Neutrophil (primary cell): ENCODE measurements at regions not wholly inside any gene's neighbourhood (a gene's known extent, or its start where the extent isn't known, plus 50 kb on each side); places are given as distances from the start of the nearest gene placed in this dataset.

Source experiments
- H3K27ac ChIP-seq: fragments of 200-600 bp; sonication (generic); 2 replicates; pipeline ENCODE4 v1.5.1; 2016; ENCODE audit warnings: mild to moderate bottlenecking, moderate library complexity
- H3K27me3 ChIP-seq: fragments of 200-600 bp; sonication (generic); 2 replicates; pipeline ENCODE4 v1.6.0; 2016; ENCODE audit warnings: mild to moderate bottlenecking
- H3K36me3 ChIP-seq: fragments of 200-600 bp; sonication (generic); 2 replicates; pipeline ENCODE4 v1.5.1; 2017
- H3K4me1 ChIP-seq, 2 experiments: fragments of 200-600 bp in 1 of 2; sonication (generic) in 1 of 2; 1 replicate in 1 of 2; 2 replicates in 1 of 2; pipeline versions ENCODE4 v1.5.1 to v1.6.1; 2013 to 2016; ENCODE audit warnings: low read depth in 1 of 2, low read length in 1 of 2, mild to moderate bottlenecking in 1 of 2, moderate library complexity in 1 of 2; ENCODE audit not compliant: control insufficient read depth in 1 of 2, insufficient read depth in 1 of 2
- H3K4me3 ChIP-seq, 2 experiments: fragments of 200-600 bp in 1 of 2; sonication (generic) in 1 of 2; 1 replicate in 1 of 2; 2 replicates in 1 of 2; pipeline ENCODE4 v1.5.1; 2013 to 2016; ENCODE audit warnings: low read depth in 1 of 2, low read length in 1 of 2, mild to moderate bottlenecking in 1 of 2, moderate library complexity in 1 of 2
- H3K9me3 ChIP-seq: fragments of 200-600 bp; sonication (generic); 2 replicates; pipeline ENCODE4 v1.5.1; 2016
- TF ChIP-seq, protein P1 (sequence below): fragments of 200-600 bp; sonication (generic); IDR thresholded peaks from 2 replicates; pipeline ENCODE4 v1.5.1; 2016; ENCODE audit warnings: antibody characterized with exemption

DNA sequence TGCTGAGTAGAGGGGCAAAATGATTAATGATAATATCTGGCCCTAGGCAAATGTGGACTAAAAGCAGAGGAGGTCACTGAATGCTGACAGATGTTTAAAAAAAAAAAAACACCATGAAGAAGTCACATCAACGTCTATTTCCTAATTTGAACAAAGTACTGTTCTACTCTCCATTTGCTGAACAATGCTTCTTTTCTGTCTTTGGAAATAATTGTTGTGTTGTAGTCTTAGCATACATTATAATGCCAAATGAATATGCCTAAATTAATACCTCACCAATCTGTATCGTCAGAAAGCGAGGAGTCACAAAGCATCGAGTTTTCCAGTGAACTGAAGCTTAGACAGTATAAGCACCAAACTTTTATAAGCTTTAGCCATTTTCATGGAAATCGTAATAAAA is 140.9 kb upstream of the JADE1 start:
- Histone ChIP-seq H3K4me3 (no peak overlapping the region), H3K27me3 (no peaks in the 10 kb centered on the region), H3K9me3 (no peaks in the 10 kb centered on the region), H3K36me3 (no peaks in the 10 kb centered on the region), H3K27ac (no peak overlapping the region), H3K4me1 (no peaks in the 10 kb centered on the region)
- TF ChIP-seq, protein P1, sequence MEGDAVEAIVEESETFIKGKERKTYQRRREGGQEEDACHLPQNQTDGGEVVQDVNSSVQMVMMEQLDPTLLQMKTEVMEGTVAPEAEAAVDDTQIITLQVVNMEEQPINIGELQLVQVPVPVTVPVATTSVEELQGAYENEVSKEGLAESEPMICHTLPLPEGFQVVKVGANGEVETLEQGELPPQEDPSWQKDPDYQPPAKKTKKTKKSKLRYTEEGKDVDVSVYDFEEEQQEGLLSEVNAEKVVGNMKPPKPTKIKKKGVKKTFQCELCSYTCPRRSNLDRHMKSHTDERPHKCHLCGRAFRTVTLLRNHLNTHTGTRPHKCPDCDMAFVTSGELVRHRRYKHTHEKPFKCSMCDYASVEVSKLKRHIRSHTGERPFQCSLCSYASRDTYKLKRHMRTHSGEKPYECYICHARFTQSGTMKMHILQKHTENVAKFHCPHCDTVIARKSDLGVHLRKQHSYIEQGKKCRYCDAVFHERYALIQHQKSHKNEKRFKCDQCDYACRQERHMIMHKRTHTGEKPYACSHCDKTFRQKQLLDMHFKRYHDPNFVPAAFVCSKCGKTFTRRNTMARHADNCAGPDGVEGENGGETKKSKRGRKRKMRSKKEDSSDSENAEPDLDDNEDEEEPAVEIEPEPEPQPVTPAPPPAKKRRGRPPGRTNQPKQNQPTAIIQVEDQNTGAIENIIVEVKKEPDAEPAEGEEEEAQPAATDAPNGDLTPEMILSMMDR = no peak

DNA sequence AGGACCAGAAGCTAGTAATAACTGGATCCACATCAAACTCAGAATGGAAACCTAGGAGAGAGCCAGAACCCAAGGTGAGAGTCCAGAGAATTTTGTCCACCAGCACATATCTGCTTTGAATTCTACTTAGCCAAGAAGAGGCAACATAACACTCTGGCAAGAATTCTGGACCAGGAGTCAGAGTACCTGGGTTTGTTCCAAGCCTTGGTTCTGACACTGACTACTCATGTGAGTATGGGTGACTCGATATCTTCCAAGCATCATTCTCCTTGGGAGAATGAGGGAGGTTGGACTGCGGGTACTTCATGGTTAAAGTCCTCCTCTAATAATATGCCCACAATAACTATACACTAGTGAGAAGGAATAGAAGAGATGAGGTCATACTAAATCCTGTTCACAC is 144.0 kb upstream of the JADE1 start:
- Histone ChIP-seq H3K27ac (no peak overlapping the region), H3K9me3 (no peaks in the 10 kb centered on the region), H3K4me3 (no peak overlapping the region), H3K36me3 (no peaks in the 10 kb centered on the region), H3K4me1 (no peaks in the 10 kb centered on the region), H3K27me3 (no peaks in the 10 kb centered on the region)
- TF ChIP-seq, protein P1 = no peak

DNA sequence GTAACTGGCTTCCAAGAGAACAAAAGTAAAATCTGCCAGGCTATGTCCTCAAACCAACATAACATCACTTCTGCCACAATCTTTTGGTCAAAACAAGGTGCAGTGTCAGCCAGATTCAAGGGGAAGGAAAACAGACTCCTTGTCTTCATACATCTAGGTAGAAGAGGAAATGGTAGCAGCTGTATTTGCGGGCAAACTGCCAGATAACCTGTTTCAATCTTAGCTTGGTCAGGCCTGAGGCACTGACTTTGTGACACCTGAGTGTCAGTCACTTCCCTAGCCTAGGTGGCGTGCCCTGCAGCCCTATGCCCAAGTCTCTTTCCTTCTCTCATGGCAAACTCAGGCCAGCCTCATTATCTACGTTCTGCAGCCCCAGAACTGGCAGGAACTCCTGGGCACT is 146.2 kb upstream of the JADE1 start:
- no peaks in the 10 kb centered on the region for H3K9me3 ChIP-seq
- H3K27me3 ChIP-seq = no peaks in the 10 kb centered on the region
- no peak overlapping the region for H3K27ac ChIP-seq
- H3K4me1 ChIP-seq = no peaks in the 10 kb centered on the region
- TF ChIP-seq, protein P1 = no peak
- no peaks in the 10 kb centered on the region for H3K36me3 ChIP-seq
- no peak overlapping the region for H3K4me3 ChIP-seq

DNA sequence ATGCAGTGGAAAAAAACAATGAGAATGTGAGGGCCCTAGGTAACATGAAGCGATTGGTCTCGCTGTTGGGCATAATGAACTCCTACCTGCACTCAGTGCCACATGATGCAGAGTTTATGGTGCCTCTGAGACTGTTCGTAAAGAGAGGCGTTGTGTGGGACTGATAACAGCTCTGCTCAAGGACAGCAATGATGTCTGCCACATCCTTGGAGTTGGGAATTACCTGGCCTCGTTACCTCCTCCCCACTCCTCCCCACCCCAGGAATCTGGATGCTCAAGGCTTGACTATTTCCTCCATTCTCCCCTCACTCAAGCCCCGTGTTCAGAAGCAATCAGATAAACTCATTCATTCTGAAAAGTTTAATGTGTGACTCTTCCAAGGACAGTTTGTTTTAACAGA is 148.0 kb upstream of the JADE1 start:
- H3K4me3 ChIP-seq = no peak overlapping the region
- no peaks in the 10 kb centered on the region for H3K27me3 ChIP-seq
- TF ChIP-seq, protein P1 = no peak
- H3K9me3 ChIP-seq = no peaks in the 10 kb centered on the region
- H3K4me1 ChIP-seq = no peaks in the 10 kb centered on the region
- H3K36me3 ChIP-seq = no peaks in the 10 kb centered on the region
- H3K27ac ChIP-seq = no peak overlapping the region

DNA sequence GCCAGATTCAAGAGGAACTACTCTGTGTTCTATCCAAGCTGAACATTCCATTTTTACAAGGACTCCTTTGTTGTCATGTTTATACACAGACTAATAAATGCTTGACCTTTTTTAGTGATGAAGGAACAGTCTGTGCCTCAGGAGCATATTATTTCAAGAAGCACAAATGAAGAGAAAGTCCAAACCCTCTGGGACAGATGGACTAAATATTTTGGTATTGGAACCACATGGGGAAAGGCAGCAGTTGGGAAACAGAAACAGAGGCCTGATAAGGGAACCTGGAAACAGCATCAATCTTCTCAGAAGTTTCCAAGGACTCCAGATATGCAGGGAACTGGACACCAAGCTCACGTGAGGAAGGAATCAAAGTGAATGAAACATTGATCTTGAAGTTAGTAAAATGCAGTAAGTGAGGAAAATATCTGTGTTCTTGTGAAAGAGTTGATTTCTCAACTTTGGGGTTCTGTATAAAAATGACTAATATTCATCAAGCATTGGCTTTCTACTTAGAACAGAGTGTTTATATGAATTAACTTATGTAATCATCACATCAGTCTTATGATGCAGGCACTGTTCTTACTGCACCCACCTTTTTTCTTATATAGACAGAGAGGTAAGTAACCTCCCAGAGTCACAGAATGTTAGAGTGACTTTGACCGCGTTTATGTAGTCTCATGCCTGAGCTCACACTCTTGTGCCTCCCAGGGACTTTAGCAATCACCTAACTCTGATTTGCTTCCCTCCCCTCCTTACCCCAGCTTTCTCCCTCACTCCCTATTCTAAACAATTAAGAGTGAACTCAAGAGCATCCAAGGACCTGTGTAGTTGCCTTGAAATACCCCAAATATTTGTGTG is 148.9 kb upstream of the JADE1 start:
- no peak overlapping the region for H3K27ac ChIP-seq
- no peaks in the 10 kb centered on the region for H3K36me3 ChIP-seq
- no peaks in the 10 kb centered on the region for H3K9me3 ChIP-seq
- H3K4me1 ChIP-seq = no peaks in the 10 kb centered on the region
- no peak overlapping the region for H3K4me3 ChIP-seq
- H3K27me3 ChIP-seq = no peaks in the 10 kb centered on the region
- TF ChIP-seq, protein P1 = no peak
